ENCODE measurements at regions not wholly inside any gene's neighbourhood (a gene's known extent, or its start where the extent isn't known, plus 50 kb on each side); places are given as distances from the start of the nearest gene placed in this dataset.

DNA sequence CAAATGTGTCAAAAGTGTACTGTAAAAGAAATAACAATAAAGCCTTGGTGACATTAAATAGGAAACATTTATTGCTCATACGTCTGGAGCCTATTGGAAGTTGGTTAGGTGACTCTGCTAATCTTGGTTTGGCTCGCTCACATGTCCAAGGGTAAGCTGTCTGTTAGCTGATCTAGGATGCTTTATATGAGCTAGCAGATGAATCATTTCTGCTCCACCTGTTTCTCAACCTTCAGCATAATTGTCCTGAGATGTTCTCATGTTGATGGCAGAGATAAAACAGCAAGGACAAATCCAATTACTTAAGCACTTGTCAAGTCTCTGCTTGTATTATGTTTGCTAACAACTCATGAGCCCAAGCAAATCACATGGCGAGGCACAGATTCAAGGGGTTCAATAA is 56.0 kb upstream of the CD53 start:
- no peak for ATAC-seq
- no peak for DNase-seq
- intact Hi-C loops (cut with DNase I) = no loop called here

- ATAC-seq (no peak), DNase-seq (no peak)
- intact Hi-C loops (cut with DNase I) = no loop called here
Measured at GRCh38 chr1:110811529-110811928, 61.4 kb upstream of the CD53 start.

GRCh38 chr1:110800079-110800478 is 72.9 kb upstream of the CD53 start:
- ATAC-seq = no peak
- intact Hi-C loops (cut with DNase I) = no loop called here
- no peak for DNase-seq

- ATAC-seq = no peak
- DNase-seq = no peak
- intact Hi-C loops (cut with DNase I) = no loop called here
Measured at GRCh38 chr1:110798691-110799256, 74.2 kb upstream of the CD53 start.

GRCh38 chr1:110788673-110789072 is 84.3 kb upstream of the CD53 start:
- DNase-seq = no peak
- intact Hi-C loops (cut with DNase I) = loop anchor here (10.0 kb wide), 2 partner anchors 234 to 264 kb away; no protein-coding TSS in a partner anchor
- ATAC-seq = no peak

DNA sequence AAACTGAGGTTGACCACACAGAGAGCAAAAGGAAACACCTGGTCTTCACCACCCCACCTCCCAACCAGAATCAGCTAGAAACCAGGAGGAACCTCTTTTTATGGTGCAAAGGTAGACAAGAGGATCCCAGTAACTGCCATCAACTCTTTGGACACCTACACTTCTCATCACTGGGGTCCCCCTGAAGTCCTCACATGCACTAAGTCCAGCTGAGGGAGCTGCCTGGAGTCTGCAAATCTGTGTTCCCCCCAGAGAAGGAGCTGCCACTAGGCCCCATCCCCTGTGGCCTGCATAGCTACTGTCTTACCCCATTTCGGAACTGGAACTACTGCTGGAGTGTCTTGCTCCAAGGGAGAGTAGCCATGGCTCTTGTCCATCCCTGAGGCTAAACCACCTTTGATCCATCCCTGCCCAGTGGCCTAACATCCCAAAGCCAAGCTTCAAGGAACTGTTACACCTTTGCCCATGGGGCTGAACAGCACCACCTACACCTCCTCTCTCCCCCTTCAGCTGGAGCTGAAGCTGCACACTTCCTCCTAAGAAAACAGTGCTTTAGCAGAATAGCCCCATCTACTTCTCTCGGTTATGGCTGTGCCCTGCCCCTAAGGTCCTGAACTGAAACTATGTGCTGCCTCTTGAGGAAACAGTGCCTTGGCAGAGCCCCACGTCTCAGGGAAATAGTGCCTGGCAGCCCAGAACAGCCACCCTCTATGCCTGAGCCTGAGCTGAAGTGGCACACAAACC is 85.4 kb upstream of the CD53 start:
- intact Hi-C loops (cut with DNase I) = loop anchor here (10.0 kb wide), 2 partner anchors 233 to 263 kb away; no protein-coding TSS in a partner anchor
- ATAC-seq = peak in 1 of 2 donors; percentile 38
- no peak for DNase-seq

- no peak for ATAC-seq
- intact Hi-C loops (cut with DNase I) = loop anchor here (10.0 kb wide), 2 partner anchors 232 to 262 kb away; no protein-coding TSS in a partner anchor
- DNase-seq = no peak
Measured at GRCh38 chr1:110786802-110787327, 86.1 kb upstream of the CD53 start.

- ATAC-seq (no peak), DNase-seq (no peak)
- intact Hi-C loops (cut with DNase I) = loop anchor here (10.0 kb wide), 2 partner anchors 231 to 261 kb away; no protein-coding TSS in a partner anchor
Measured at GRCh38 chr1:110785612-110786011, 87.3 kb upstream of the CD53 start.

DNA sequence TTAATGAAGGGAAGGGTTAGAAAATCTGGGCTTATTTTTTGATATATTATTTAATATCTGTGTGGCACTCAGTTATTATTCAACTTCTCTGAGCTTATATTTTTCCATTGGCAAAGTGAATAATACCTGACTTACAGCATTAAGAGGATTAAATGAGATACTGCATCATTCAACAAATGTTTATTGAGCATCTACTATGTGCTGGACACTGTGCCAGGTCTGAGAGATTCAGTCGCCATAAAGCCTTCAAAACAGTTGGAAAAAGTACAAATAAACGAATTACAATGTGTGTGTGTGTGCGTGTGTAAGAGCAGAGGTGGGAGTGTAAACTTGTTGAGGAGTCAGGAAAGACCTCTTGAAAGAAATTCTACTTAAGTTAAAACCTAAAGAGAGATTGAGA is 87.9 kb upstream of the CD53 start:
- intact Hi-C loops (cut with DNase I) = loop anchor here (10.0 kb wide), 2 partner anchors 230 to 260 kb away; no protein-coding TSS in a partner anchor
- DNase-seq (no peak), ATAC-seq (no peak)

DNA sequence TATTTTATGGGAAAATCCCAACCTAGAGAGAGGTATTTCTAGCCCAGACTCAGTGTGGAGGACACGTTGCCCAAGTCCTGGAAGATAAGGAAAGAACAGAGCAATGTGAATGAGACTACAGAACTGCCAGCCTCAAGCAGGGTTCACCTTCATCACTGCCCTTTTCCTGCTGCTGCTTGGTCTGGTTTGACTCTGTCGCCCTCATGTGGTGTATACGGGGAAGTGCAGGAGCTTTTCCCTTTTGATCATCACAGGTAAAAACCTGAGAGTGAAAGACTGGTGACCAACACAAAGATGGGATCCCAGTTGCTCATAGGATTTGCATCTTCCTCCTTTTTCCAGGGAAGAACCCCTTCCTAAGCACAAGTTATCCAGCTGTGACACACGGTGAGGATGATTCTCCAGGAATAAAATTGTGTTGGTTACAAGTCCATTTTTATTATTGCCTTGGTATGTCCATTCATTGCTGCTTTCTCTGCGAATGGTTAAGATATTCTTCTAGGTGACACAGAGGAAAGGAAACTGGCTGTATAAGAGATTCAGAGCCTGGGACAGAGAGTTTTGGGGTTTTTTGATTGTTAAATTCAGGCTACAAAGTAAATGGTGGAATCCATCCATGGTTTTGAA is 89.5 kb upstream of the CD53 start:
- peak; percentile 45 to 73 for ATAC-seq
- peak; percentile 34 for DNase-seq
- intact Hi-C loops (cut with DNase I) = loop anchor here (5.0 to 10.0 kb wide), 4 partner anchors 151 to 259 kb away; no protein-coding TSS in a partner anchor

GRCh38 chr1:110781525-110781924 is 91.4 kb upstream of the CD53 start:
- ATAC-seq (no peak), DNase-seq (no peak)
- intact Hi-C loops (cut with DNase I) = loop anchor here (2.0 to 10.0 kb wide), 5 partner anchors 149 to 257 kb away; no protein-coding TSS in a partner anchor

- intact Hi-C loops (cut with DNase I) = loop anchor here (2.0 to 10.0 kb wide), 5 partner anchors 149 to 256 kb away; no protein-coding TSS in a partner anchor
- peak; percentile 74 for ATAC-seq
- DNase-seq = peak; percentile 65
Measured at GRCh38 chr1:110780600-110781484, 92.1 kb upstream of the CD53 start.

DNA sequence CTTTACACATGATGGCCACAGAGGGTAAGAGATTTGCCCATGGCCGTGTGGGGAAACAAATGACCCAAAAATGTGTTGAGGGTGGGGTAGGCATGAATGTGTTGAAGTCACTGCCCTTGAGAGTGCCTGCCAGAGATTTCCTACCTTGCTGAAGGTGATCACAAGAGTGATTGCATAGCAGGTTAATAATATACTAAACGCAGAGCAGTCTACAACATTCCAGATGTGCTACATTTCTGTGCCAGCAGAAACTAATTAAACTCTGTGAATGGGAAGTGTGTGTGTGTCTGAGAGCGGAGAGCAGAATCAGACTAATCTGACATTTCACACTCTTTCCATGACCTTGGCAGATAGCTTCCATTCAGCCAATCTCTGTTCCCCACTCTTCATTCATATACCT is 93.3 kb upstream of the CD53 start:
- no peak for ATAC-seq
- DNase-seq = no peak
- intact Hi-C loops (cut with DNase I) = loop anchor here (2.0 to 10.0 kb wide), 5 partner anchors 147 to 255 kb away; no protein-coding TSS in a partner anchor

DNA sequence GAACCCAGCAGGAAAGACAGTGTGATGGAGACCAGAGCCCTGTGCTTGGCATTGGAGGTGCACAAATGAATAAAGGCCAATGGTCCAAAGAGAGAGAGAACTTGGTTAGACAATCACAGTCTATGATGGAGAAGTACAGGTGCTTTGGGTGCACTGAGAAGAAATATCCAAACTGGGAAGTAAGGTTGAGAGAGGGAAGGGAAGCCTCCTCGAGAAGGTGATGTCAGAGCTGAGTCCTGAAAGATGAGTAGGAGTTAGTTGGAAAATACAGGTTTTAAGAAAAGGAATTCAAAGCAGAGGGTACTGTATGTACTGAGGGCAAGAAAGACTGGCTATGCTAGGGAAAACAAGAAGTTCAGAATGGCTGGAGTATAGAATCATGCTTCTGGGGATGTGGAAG is 94.1 kb upstream of the CD53 start:
- intact Hi-C loops (cut with DNase I) = no loop called here
- DNase-seq (no peak), ATAC-seq (no peak)

DNA sequence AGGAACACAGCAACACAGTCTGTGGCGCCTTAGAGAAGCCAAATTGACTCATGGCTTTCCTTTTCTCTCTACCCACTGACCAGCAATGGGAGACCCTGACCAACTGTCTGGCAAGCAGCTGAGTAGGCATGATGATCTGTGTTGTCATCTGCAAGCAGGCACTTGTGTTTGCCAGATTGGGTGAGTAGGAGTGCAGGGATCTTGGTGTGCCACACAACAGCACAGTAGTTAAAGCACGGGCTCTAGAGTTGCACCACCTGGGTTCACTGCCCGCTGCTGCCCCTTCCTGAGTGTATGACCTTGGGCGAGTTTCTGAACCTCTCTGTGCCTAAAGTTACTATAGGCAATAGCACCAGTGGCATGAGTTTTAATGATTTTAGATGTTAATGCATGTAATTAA is 95.7 kb upstream of the CD53 start:
- intact Hi-C loops (cut with DNase I) = no loop called here
- ATAC-seq (no peak), DNase-seq (no peak)

DNA sequence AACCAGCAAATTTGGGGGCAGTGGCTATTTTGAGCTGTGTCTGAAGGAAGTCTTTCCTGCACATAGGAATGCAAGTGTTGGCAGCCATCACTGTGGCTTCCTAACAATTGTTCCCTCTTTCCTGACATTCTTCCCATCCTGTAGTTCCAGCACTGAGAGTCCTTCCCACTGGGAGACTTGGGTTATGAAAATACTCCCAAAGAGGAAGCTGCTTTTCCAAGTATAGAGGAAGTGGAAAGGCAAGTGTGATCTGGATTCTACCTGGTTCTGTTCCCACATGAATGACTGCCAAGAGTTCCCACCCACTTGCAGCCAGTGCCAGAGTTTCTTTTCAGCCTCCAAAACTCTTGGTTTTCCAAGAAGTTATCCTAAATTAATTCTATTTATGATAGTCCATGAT is 98.5 kb upstream of the CD53 start:
- intact Hi-C loops (cut with DNase I) = no loop called here
- ATAC-seq = peak in 1 of 2 donors; percentile 30

GRCh38 chr1:110773813-110774212 is 99.1 kb upstream of the KCNA3 start:
- no peak for DNase-seq
- ATAC-seq = no peak
- intact Hi-C loops (cut with DNase I) = no loop called here

More for the DNA sequence above, 98.5 kb upstream of the CD53 start:
- DNase-seq = no peak

DNA sequence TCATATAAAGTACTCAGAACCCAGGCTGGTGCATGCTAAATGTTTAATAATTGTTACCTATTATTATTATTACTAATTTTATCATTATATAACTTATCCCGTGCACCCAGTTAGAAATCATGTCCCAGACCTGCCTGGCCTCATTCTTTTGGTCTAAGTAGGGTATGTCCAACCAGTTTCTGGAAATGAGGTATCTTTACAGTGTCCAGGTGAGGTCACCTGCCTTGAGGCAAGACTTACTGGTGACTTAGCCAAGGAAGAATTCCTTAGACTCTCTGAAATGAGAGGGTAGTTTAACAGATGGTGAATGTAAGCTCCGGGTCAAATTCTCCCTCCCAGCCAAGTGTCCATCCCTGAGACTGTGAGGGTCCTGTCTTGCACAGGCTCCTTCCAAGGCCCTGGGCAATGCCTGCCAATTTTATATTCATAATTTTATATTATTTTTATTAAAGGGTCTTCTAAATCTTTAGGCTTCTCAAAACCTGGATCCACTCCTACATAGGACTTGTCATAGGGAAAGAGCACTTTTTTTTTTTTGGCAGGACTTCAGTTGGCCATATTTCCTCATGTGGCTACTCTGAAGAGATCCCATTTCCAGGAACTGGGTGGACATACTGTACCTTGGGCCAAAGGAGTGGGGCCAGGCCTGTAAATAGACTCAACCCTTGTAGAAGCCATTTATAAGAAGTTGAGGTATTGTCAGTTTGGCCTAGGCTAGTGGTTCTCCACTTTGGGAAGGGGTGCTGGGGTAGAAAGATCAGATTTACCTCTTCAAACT is 96.7 kb upstream of the KCNA3 start:
- intact Hi-C loops (cut with DNase I) = no loop called here

More for the DNA sequence above, 96.7 kb upstream of the KCNA3 start:
- DNase-seq = no peak
- no peak for ATAC-seq
